K562 (cell line): ENCODE measurements at regions not wholly inside any gene's neighbourhood (a gene's known extent, or its start where the extent isn't known, plus 50 kb on each side); places are given as distances from the start of the nearest gene placed in this dataset.

Experiments
- ATAC-seq: fragments of 200-7000 bp; cut with Tn5 transposase; 3 replicates; pipeline ENCODE4 v1.9.1; 2020; ENCODE audit warnings: moderate library complexity
- BruUV-seq: library from RNA; stranded (reverse); fragments of 400-500 nt; replicated peaks from 2 replicates; lab custom pipeline; 2021; lab: Mats Ljungman, UMichigan
- CTCF ChIA-PET: fragments of 300-600 bp; formaldehyde crosslinking; extraction: SDS; loops from one replicate; lab custom pipeline; 2021; ENCODE audit warnings: low intra/inter-chr PET ratio; lab: Yijun Ruan, JAX
- POLR2A ChIA-PET: fragments of 300-600, 350-650 bp; sonication (Branson Sonifier 250); formaldehyde crosslinking; extraction: SDS; loops from one replicate; lab custom pipeline; 2021; ENCODE audit warnings: antibody characterized with exemption, inconsistent platforms; lab: Yijun Ruan, JAX
- DNase-seq, 4 experiments: peaks; one replicate each; pipeline versions ENCODE4 v3.0.0 to v3.0.0-alpha.2; 2011 to 2018; ENCODE audit warnings: low spot score in 3 of 4, mixed read lengths in 3 of 4; ENCODE audit errors: extremely low read depth in 1 of 4
- FAIRE-seq: peaks from 2 replicates; lab custom pipeline; 2011; peaks lifted over from hg19 to GRCh38; lab: Jason Lieb, UNC
- H2AFZ ChIP-seq: 2 replicates; pipeline ENCODE4 v1.6.0; 2011; ENCODE audit warnings: low read depth, low read length, control low read depth, inconsistent platforms
- H3K27ac ChIP-seq: fragments of 200-600 bp; 3 replicates; pipeline ENCODE4 v1.8.0; 2011; ENCODE audit warnings: low read depth, mild to moderate bottlenecking, control low read depth, inconsistent platforms, low read length, moderate library complexity, mixed read lengths; ENCODE audit errors: extremely low read depth
- H3K27me3 ChIP-seq, 2 experiments: fragments of 300-600 bp in 1 of 2; 2 replicates in 1 of 2; 3 replicates in 1 of 2; pipeline versions ENCODE4 v1.6.0 to v1.8.0; 2011; ENCODE audit warnings: inconsistent platforms in 2 of 2, low read length in 2 of 2, mild to moderate bottlenecking in 1 of 2, mixed read lengths in 1 of 2, moderate library complexity in 1 of 2; ENCODE audit not compliant: control insufficient read depth in 2 of 2, insufficient read depth in 2 of 2
- H3K36me3 ChIP-seq: fragments of 300-600 bp; 3 replicates; pipeline ENCODE4 v1.8.0; 2011; ENCODE audit warnings: mild to moderate bottlenecking, low read length, inconsistent platforms; ENCODE audit not compliant: control insufficient read depth, insufficient read depth
- H3K4me1 ChIP-seq, 2 experiments: fragments of 200-600 bp in 1 of 2; replicated peaks in 1 of 2; 2 replicates in 1 of 2; 3 replicates in 1 of 2; pipeline versions ENCODE4 v1.5.1 to v1.8.0; 2011; ENCODE audit warnings: inconsistent platforms in 2 of 2, low read length in 2 of 2, mild to moderate bottlenecking in 1 of 2, mixed read lengths in 1 of 2, moderate library complexity in 1 of 2; ENCODE audit not compliant: control insufficient read depth in 2 of 2, insufficient read depth in 2 of 2
- H3K4me2 ChIP-seq: 2 replicates; pipeline ENCODE4 v1.6.1; 2011; ENCODE audit warnings: low read length, control low read depth, inconsistent platforms, mixed read lengths; ENCODE audit not compliant: insufficient read depth
- H3K4me3 ChIP-seq: fragments of 200-600 bp; sonication (generic), shearing (Covaris generic); 2 replicates; pipeline ENCODE4 v1.5.1; 2016; ENCODE audit warnings: control low read depth, inconsistent platforms
- H3K79me2 ChIP-seq: fragments of 200-600 bp; 3 replicates; pipeline ENCODE4 v1.8.0; 2011; ENCODE audit warnings: low read length, inconsistent platforms; ENCODE audit not compliant: control insufficient read depth, insufficient read depth
- H3K9ac ChIP-seq, 2 experiments: 2 replicates each; pipeline versions ENCODE4 v1.6.0 to v1.6.1; 2011; ENCODE audit warnings: low read depth in 2 of 2, low read length in 2 of 2, control low read depth in 1 of 2, inconsistent platforms in 1 of 2, mild to moderate bottlenecking in 1 of 2, mixed read lengths in 1 of 2; ENCODE audit not compliant: insufficient read depth in 1 of 2
- H3K9me1 ChIP-seq: one replicate; pipeline ENCODE4 v1.6.0; 2011; ENCODE audit warnings: inconsistent platforms, mild to moderate bottlenecking, low read length, moderate library complexity; ENCODE audit not compliant: control insufficient read depth, insufficient read depth
- H3K9me3 ChIP-seq: replicated peaks from 2 replicates; pipeline ENCODE4 v1.5.1; 2011; ENCODE audit warnings: low read depth, low read length, inconsistent platforms; ENCODE audit not compliant: control insufficient read depth, insufficient read depth
- H4K20me1 ChIP-seq: replicated peaks from 2 replicates; pipeline ENCODE4 v1.6.1; 2011; ENCODE audit warnings: low read length, inconsistent platforms, mixed read lengths; ENCODE audit not compliant: control insufficient read depth, insufficient read depth
- CBX3 ChIP-seq, 2 experiments: IDR thresholded peaks; 1 replicate in 1 of 2; 2 replicates in 1 of 2; pipeline ENCODE4 v1.6.1; 2012; ENCODE audit warnings: inconsistent platforms in 2 of 2, low read length in 2 of 2, borderline replicate concordance in 1 of 2, control low read depth in 1 of 2
- CXXC5 ChIP-seq: fragments of 250-450 bp; sonication (Bioruptor Pico); IDR thresholded peaks from 2 replicates; pipeline ENCODE4 v1.8.0; 2022; ENCODE audit warnings: inconsistent platforms, mild to moderate bottlenecking, moderate library complexity
- ESRRB ChIP-seq: fragments of 250-450 bp; sonication (Bioruptor Pico); IDR thresholded peaks from 2 replicates; pipeline ENCODE4 v1.5.0; 2020; ENCODE audit warnings: mild to moderate bottlenecking, moderate library complexity, borderline replicate concordance
- KLF16 ChIP-seq: IDR thresholded peaks from 2 replicates; pipeline ENCODE4 v1.6.1; 2016; ENCODE audit warnings: antibody characterized with exemption
- NCOA2 ChIP-seq, 2 experiments: fragments of 450-650 bp; IDR thresholded peaks; 2 replicates each; pipeline ENCODE4 v1.6.1; 2018; ENCODE audit warnings: mild to moderate bottlenecking in 2 of 2, moderate library complexity in 1 of 2; ENCODE audit not compliant: partially characterized antibody in 2 of 2
- PHF21A ChIP-seq: fragments of 450-650 bp; IDR thresholded peaks from 2 replicates; pipeline ENCODE4 v1.6.1; 2017; ENCODE audit warnings: low read depth, borderline replicate concordance
- POLR3G ChIP-seq: IDR thresholded peaks from 2 replicates; pipeline ENCODE4 v1.6.1; 2011; ENCODE audit not compliant: insufficient read length, insufficient replicate concordance; ENCODE audit errors: extremely low read depth
- REST ChIP-seq, 2 experiments: fragments of 450-650 bp; formaldehyde crosslinking in 1 of 2; IDR thresholded peaks; 2 replicates each; pipeline versions ENCODE4 v1.4.0 to v1.6.1; 2014 to 2020; ENCODE audit warnings: mild to moderate bottlenecking in 2 of 2, borderline replicate concordance in 1 of 2, low read depth in 1 of 2
- SMAD2 ChIP-seq: fragments of 150-350 bp; IDR thresholded peaks from 2 replicates; pipeline ENCODE4 v1.6.1; 2014; ENCODE audit warnings: low read depth, mild to moderate bottlenecking, low read length
- SPI1 ChIP-seq: IDR thresholded peaks from 2 replicates; pipeline ENCODE4 v1.6.1; 2011; ENCODE audit warnings: low read depth, low read length, control low read depth, borderline replicate concordance
- TOE1 ChIP-seq, 2 experiments: fragments of 450-650 bp in 1 of 2; sonication (generic) in 1 of 2; formaldehyde crosslinking in 1 of 2; IDR thresholded peaks; 2 replicates each; pipeline versions ENCODE4 v1.7.1 to v1.8.0; 2016 to 2022; ENCODE audit warnings: borderline replicate concordance in 2 of 2, mild to moderate bottlenecking in 2 of 2, antibody characterized with exemption in 1 of 2, inconsistent platforms in 1 of 2, low read depth in 1 of 2, missing genetic modification reagents in 1 of 2, moderate library complexity in 1 of 2
- ZBTB12 ChIP-seq: fragments of 250-450 bp; sonication (Bioruptor Pico); IDR thresholded peaks from 2 replicates; pipeline ENCODE4 v1.4.0; 2020
- ZNF174 ChIP-seq: fragments of 250-450 bp; sonication (Bioruptor Pico); IDR thresholded peaks from 2 replicates; pipeline ENCODE4 v1.4.0; 2020; ENCODE audit warnings: mild to moderate bottlenecking
- ZNF780A ChIP-seq: fragments of 250-450 bp; sonication (Bioruptor Pico); IDR thresholded peaks from 2 replicates; pipeline ENCODE4 v1.5.0; 2021; ENCODE audit warnings: mild to moderate bottlenecking
- WGBS: fragments of 100-300 bp; shearing (Covaris generic); methylation state at CpG from one replicate; pipeline ENCODE4 v1.1.6; 2016; ENCODE audit warnings: low coverage, mixed read lengths; ENCODE audit not compliant: insufficient coverage; ENCODE audit errors: missing lambda C conversion rate; 5-methylcytosine and 5-hydroxymethylcytosine counted together
- in situ Hi-C: fragments of 300-500 bp; cut with MboI; formaldehyde crosslinking; loops from 4 replicates; pipeline ENCODE4 v1.15.0; 2018; ENCODE audit warnings: inconsistent platforms, mixed read lengths
- intact Hi-C: fragments of 100-400 bp; cut with micrococcal nuclease; formaldehyde crosslinking; loops from 2 replicates; pipeline ENCODE4 v1.14.2; 2022

GRCh38 chr2:66186537-66186936, 248.4 kb upstream of the MEIS1 start:
- Histone ChIP-seq H3K9ac (no peak overlapping the region), H3K36me3 (no peaks in the 10 kb centered on the region), H3K9me1 (no peaks in the 10 kb centered on the region), H4K20me1 (no peaks in the 10 kb centered on the region), H3K27ac (no peak overlapping the region), H2AFZ (no peak overlapping the region), H3K4me3 (no peak overlapping the region), H3K4me1 (no peaks in the 10 kb centered on the region), H3K27me3 (no peaks in the 10 kb centered on the region), H3K9me3 (no peaks in the 10 kb centered on the region), H3K4me2 (no peak overlapping the region), H3K79me2 (no peaks in the 10 kb centered on the region)
- DNase-seq: no peak
- intact Hi-C loops: no loop called here
- BruUV-seq: no TSS peak
- in situ Hi-C loops: no loop called here
- no peak for ATAC-seq
- FAIRE-seq: no peak
- CTCF ChIA-PET: no interaction called here
- POLR2A ChIA-PET: no interaction called here
- WGBS: 0% methylated on average over 3 of the region's 3 CpGs
- no peak for TF ChIP-seq CXXC5 (CRISPR knock-in tag)
- TF ChIP-seq NCOA2 (IDR thresholded peaks at IDR 0.05; ENCODE audit: partially characterized antibody in 2 of 2): no peak
- TF ChIP-seq REST (IDR thresholded peaks at IDR 0.05; ENCODE audit: borderline replicate concordance): no peak
- TF ChIP-seq REST (CRISPR knock-in tag; IDR thresholded peaks at IDR 0.05; ENCODE audit: low read depth): no peak
- TF ChIP-seq ZBTB12: no peak
- TF ChIP-seq ZNF174: no peak
- no peak for TF ChIP-seq SMAD2
- no peak for TF ChIP-seq ZNF780A (CRISPR knock-in tag)
- no peak for TF ChIP-seq TOE1 (IDR thresholded peaks at IDR 0.05; ENCODE audit: borderline replicate concordance)
- no peak for TF ChIP-seq TOE1 (CRISPR knock-in tag; IDR thresholded peaks at IDR 0.05; ENCODE audit: borderline replicate concordance, low read depth)
- TF ChIP-seq ESRRB (CRISPR knock-in tag): no peak
- no peak for TF ChIP-seq SPI1
- no peak for TF ChIP-seq KLF16
- TF ChIP-seq PHF21A: no peak
- TF ChIP-seq POLR3G: no peak
- TF ChIP-seq CBX3 (IDR thresholded peaks at IDR 0.05; ENCODE audit: borderline replicate concordance in 1 of 2, low read length in 2 of 2): no peak
